Eye (tissue), 1 donor: ENCODE measurements at regions not wholly inside any gene's neighbourhood (a gene's known extent, or its start where the extent isn't known, plus 50 kb on each side); places are given as distances from the start of the nearest gene placed in this dataset.
"Not testable (repeated sequence)": the region's sequence is repeated elsewhere in the genome, so short reads cannot be mapped to it uniquely, and the experiment has no call there.

Experiments used
- DNase-seq: peaks from one replicate; pipeline ENCODE4 v3.0.0-alpha.2; 2015

DNA sequence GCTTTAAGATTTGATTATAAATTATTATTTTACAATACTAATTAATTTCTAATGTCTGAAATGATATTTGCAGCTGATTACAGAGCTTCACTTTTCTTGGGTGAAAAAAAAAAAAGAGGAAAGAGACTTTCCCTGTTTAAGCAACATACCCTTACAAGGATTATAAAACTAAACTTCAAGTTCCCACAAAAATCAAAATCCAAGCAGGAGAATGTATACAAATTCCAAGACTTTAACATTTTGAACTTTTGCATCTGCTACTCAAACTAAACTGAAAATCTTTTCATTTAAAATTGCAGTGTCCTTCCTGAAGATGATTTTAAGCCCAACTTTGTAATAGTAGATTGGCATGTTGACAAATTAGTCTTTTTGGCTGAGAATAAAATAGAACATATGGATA lies 742.4 kb upstream of the INTU start:
- no peak for DNase-seq

- DNase-seq = no peak
These were observed 741.8 kb upstream of the INTU start for GRCh38 chr4:126890994-126891393.

DNA sequence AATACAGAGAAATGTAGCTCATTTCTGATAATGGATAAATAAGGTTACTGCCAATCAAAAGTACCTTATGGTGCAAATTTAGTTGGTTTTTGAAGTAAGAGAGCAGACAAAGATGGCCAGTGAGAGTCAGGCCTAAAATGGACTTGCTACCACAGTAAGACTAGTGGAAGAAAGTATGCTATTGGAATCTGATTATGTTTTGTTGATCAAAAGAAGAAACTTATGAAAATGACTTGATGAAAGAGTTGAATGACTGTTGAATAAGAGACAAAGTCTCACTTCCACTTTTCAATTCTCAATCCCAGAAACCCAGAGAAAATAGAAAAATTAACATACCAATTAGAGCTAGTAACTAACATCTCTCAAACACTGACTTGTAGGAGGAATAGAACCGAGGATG lies 737.8 kb upstream of the INTU start:
- no peak for DNase-seq

- no peak for DNase-seq
These were observed 736.7 kb upstream of the INTU start for GRCh38 chr4:126895988-126896570.

- no peak for DNase-seq
These were observed 735.7 kb upstream of the INTU start for GRCh38 chr4:126897038-126897437.

DNA sequence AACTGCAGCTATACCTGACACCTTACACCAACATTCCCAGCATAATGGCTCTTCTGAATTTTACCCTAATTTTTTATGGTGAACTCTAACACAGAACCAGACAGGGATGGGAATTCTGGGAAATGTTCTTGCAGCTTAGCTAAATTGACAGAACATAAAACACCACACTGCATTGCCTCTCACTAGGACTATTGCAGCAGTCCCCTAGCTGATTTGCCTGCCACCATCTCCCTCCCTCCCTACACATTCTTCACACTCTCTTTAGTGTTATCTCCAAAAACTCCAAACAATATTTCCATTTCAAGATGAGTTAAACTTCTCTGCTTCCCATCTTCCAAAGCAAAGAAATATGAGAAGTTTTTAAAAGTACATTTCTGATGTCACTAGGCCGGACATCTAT lies 733.9 kb upstream of the INTU start:
- DNase-seq = no peak

- DNase-seq = no peak
These were observed 733.4 kb upstream of the INTU start for GRCh38 chr4:126899331-126899801.

- no peak for DNase-seq
These were observed 726.3 kb upstream of the INTU start for GRCh38 chr4:126906466-126906865.

GRCh38 chr4:126907389-126907788 lies 725.4 kb upstream of the INTU start:
- DNase-seq = no peak

GRCh38 chr4:126916049-126916625 lies 716.6 kb upstream of the INTU start:
- no peak for DNase-seq

DNA sequence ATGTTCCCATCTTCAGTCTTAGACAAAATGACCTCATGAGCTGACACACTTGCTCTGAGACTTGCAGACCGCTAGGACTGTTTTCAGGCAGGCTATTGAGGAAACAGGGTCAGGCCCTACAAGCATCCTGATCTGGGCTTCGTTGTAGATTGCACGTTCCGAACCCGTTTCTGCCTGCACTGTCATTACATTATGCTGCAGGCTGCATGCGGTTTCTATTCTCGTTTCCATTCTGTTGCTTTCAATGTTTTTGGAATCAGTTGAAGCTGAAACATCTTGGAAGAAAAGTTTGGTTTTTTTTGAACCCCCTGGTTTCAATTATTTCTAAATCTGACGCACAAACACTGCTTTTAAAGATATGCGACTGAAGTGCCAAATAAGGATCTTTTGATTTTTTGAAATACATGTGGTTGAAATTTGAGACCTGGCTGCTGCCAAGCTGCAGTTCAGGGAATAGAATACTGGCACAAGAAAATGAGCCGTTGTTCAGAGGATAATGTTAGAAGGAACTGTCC lies 716.1 kb upstream of the INTU start:
- DNase-seq = peak; percentile 82

- DNase-seq = not testable (repeated sequence)
These were observed 710.3 kb upstream of the INTU start for GRCh38 chr4:126922328-126922938.

- no peak for DNase-seq
These were observed 708.5 kb upstream of the INTU start for GRCh38 chr4:126924237-126924636.

DNA sequence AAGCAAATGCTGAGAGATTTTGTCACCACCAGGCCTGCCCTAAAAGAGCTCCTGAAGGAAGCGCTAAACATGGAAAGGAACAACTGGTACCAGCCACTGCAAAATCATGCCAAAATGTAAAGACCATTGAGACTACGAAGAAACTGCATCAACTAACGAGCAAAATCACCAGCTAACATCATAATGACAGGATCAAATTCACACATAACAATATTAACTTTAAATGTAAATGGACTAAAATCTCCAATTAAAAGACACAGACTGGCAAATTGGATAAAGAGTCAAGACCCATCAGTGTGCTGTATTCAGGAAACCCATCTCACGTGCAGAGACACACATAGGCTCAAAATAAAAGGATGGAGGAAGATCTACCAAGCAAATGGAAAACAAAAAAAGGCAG lies 702.7 kb upstream of the INTU start:
- not testable (repeated sequence) for DNase-seq

GRCh38 chr4:126935801-126936200 lies 697.0 kb upstream of the INTU start:
- DNase-seq = no peak

GRCh38 chr4:126937342-126937741 lies 695.4 kb upstream of the INTU start:
- DNase-seq = no peak

GRCh38 chr4:126937846-126938422 lies 694.8 kb upstream of the INTU start:
- no peak for DNase-seq

GRCh38 chr4:126939401-126939800 lies 693.4 kb upstream of the INTU start:
- DNase-seq = no peak

- DNase-seq = no peak
These were observed 685.2 kb upstream of the INTU start for GRCh38 chr4:126947536-126947935.

DNA sequence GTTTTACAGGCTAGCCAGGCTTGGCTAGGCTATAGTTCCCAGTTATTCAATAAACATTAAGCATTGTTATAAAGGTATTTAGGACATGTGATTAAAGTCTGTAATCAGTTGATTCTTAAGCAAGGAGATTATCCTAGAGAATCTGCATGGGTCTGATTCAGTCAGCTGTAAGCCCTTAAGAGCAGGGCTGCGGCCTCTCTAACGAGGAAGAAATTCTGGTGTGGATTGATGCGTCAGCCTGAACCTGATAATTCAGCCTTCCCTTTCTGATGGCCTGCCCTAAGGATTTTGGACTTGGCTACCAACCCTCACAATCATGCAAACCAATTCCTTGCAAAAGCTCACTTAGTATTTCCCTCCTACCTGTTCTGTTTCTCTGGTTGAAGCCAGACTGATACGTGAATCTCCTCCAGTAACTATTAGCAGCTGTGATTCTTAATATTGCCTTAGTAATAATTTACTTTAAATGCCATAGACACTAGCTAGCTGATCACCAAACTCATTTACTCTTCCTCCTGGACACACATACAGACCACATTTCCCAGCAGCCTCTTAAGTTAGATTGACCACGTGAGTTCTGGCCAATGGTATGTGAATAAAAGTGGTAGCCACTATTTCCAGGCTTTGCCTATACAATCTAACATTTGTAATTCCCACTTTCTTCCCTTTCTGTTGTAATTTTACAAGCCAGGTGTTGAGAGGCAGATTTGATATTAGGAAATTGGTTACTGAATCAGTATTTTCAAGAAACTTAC lies 678.0 kb upstream of the INTU start:
- DNase-seq = no peak

- DNase-seq = no peak
These were observed 677.2 kb upstream of the INTU start for GRCh38 chr4:126955292-126956183.
